GM21825 (cell line): ENCODE measurements at regions not wholly inside any gene's neighbourhood (a gene's known extent, or its start where the extent isn't known, plus 50 kb on each side); places are given as distances from the start of the nearest gene placed in this dataset.

Source experiments
- ATAC-seq: cut with Tn5 transposase; IDR thresholded peaks from one replicate; pipeline ENCODE4 v1.9.1; 2021; ENCODE audit warnings: mild to moderate bottlenecking, moderate library complexity; ENCODE audit not compliant: unreplicated experiment

DNA sequence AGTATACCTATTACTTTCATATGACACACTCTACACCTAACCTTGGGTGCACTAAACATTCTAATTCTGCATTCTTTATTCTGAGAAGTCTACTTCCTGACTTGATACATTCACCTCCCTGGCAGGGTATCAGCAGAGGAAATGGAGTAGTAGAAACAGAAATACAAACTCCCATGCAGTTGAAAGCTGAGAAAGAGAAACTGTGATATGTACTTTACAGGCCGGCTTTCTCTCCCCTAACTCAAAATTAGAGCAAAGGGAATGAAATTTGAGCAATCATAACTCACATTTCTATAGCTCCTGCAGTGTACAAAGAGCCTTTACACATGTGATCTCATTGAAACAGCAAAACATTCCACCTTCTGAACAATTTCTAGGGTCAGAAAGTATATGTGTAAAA, 135.5 kb upstream of the COL8A1 start:
- ATAC-seq: no peak

- ATAC-seq: no peak
These were observed 137.9 kb upstream of the COL8A1 start for GRCh38 chr3:99500485-99500884.

- ATAC-seq: no peak
These were observed 138.9 kb upstream of the COL8A1 start for GRCh38 chr3:99499235-99500158.

DNA sequence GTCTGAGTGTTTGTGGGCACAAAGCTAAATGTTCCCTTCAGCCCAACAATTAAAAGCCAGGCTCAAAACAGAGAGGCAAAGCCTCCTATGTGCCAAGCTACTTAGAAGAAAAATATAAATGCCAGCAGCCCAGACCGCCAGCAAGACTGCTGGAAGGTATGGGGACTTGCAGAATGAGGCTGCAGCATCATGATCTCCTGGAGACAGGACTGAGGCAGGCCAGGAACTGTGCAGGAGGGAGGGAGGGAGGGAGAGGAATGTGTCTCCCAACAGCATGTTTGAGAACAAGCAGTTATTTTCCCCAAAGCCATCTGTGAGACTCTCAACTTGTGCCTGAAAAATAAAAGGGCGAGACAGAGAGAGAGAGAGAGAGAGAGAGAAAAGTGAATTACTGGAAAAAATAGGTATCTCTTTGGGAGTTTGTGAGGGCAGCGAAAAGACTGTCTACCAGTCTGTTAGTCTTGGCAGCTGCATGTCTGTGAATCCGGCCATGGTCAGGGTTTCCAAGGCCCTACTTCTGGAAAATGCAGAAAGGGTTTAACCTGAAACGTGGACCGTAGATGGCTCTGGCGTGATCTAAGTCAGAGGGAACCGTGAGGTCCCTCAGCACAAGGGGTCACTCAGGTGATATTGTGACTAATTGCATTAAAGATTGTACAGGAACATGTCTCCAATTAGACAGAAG, 139.7 kb upstream of the COL8A1 start:
- ATAC-seq: no peak

DNA sequence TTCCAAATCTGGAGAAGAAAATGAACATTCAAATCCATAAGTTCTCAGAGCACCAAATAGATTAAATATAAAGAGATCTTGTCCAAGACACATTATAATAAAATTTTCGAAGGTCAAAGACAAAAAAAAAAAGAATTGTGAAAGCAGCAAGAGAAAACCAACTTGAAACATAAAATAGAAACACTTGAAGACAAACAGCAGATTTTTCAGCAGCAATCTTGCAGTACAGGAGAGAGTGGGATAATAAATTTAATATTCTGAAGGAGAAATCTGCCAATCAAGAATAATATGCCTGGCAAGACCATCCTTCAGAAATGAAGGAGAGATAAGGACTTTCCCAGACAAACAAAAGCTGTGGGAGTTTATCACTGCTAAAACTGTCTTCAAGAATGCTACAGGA, 150.5 kb upstream of the COL8A1 start:
- no peak for ATAC-seq

- ATAC-seq: no peak
These were observed 153.1 kb upstream of the COL8A1 start for GRCh38 chr3:99485286-99485685.

GRCh38 chr3:99484871-99485270, 153.5 kb upstream of the COL8A1 start:
- ATAC-seq: no peak

GRCh38 chr3:99483841-99484240, 154.6 kb upstream of the COL8A1 start:
- ATAC-seq: no peak

DNA sequence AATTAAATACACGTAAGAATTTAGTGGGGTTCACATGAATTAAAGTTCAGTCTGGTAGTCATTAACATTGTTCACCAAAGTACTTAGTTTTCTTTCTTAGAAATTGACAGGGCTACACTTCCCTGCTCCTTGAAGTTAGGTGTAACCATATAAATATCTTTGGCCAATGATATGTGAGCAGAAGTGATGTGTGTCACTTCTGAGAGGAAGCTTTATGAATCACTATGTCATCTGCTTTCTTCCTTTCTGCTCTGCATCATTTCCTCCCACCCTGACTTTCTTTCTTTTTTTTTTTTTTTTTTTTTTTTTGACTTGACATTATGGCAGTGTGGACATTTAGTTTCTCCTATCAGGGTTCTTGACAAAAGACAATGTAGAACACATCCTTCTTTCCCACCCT, 156.2 kb upstream of the COL8A1 start:
- no peak for ATAC-seq

DNA sequence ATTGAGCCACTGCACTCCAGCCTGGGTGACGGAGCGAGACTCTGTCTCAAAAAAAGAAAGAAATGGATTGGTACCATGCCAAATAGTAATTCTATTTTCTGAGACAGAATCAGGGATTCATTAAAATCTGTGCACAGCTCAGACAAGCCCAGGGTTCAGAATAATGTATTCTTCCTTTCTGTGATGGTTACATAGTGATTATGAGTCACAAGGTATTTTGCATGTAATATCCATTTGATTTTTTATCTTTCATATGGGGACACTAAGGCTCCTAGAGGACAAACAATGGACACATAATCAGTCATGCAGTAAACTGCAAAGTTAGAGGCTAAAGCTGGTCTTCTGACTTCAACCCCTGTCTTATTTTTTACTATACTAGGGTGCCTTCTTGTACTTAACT, 156.8 kb upstream of the COL8A1 start:
- ATAC-seq: no peak

DNA sequence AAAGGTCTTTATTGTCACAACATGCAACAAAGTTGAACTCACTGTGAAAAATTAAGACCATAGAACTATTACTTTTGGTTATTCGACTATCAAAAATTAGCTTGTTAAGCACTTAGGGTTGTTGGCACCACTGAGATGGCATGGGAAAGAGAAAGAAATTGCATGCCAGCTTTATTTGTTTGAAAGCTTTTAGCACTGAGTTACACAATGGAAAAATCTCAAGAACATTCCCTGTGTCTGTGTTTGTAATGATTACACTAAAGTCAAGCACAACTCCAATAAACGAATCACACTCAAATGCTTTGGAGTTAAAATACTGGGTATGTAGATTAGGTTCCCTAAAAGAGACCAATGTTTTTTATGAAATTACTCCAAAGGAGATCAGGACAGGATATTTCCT, 158.6 kb upstream of the COL8A1 start:
- no peak for ATAC-seq

- no peak for ATAC-seq
These were observed 160.7 kb upstream of the COL8A1 start for GRCh38 chr3:99477650-99478049.

DNA sequence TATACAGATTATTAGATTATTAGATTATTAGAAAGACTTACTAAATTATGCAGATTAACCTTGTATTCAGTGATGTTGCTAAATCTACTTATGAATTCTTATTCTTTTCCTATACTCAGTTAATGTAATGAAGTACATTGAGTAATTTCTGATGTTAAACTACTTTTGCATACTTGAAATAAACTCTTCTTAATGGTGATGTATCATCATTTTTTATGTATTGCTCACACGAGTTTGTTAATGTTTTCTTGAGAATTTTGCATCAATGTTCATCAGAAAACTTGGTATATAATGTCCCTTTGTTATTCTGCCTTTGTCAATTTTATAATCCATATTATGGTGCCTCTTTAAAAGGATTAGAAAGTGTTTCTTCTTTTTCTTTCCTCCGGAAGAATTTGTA, 163.2 kb upstream of the COL8A1 start:
- no peak for ATAC-seq

DNA sequence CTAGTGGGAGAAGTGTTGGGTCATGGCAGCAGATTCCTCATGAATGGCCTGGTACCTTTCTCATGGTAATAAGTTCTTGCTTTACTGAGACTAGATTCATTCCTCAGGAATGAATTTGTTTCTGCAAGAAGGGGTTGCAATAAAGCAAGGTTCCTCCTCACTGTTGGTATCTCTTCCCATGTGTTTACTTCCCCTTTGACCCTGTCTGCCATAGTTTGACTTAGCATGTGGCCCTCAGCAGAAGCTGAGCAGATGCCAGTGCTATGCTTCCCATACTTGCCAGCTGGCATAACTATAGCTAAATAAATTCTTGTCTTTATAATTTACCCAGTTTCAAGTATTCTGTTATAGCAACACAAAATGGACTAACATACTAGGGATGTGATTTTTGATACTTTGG, 163.6 kb upstream of the COL8A1 start:
- ATAC-seq: no peak

- no peak for ATAC-seq
These were observed 165.1 kb upstream of the COL8A1 start for GRCh38 chr3:99473321-99473751.

GRCh38 chr3:99472385-99472784, 166.0 kb upstream of the COL8A1 start:
- no peak for ATAC-seq

- no peak for ATAC-seq
These were observed 166.8 kb upstream of the COL8A1 start for GRCh38 chr3:99471353-99472323.

DNA sequence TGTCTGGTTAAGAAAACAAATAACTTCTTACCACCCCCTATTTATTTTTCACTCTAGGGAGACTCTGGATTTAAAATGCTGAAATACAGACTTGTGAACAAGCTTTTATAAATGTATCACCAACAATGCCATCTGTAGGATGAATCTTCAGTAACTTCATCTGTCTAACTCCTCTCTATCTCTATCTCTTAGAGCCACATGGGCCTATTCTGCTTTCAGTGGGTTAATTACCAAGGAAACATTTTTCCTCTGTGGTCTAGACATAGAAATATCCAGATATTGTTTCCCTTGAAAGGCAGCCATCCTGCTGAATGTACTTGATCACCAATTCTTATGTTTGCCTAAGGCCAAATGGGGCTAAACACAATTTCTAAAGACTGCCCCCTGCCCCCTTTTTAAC, 167.6 kb upstream of the COL8A1 start:
- ATAC-seq: no peak

DNA sequence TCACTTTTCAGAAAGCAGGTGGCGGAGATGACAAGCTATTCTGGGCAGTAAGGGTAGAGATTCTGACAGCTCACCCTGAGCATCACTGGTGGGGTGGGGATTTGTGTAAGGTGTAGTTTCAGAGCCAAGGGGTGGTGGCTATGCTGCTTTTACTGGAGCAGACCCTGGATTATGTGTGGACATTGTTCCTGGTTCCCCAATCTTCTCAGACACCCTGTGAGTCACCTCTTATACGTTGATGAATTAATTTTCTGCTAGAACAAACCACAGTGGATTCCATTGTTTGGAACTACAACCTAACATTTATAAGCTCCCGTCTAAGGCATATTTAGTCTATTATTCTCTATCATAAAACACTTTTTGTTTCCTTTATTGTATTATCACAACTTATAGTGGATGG, 169.5 kb upstream of the COL8A1 start:
- ATAC-seq: no peak

DNA sequence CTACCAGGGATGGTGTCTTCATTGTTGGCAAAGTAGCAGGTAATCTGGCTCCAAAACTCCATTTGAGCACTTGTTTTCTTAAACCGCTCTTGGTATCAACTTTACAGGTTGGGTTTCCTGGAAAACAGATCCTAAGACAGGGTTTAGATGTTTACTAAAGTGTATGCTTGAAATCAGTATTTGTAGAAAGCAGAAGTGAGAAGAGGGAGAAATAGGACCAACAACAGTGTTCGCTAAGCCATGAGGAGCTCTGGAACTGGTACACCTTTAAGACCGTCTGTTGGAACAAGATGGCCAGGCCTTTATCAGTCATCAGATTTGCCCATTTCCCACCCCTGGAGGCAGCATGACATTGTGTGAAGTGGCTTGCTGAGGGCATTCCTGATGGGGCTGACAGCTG, 171.0 kb upstream of the COL8A1 start:
- no peak for ATAC-seq

- ATAC-seq: no peak
These were observed 172.1 kb upstream of the COL8A1 start for GRCh38 chr3:99466331-99466730.
